ENCODE measurements at regions not wholly inside any gene's neighbourhood (a gene's known extent, or its start where the extent isn't known, plus 50 kb on each side); places are given as distances from the start of the nearest gene placed in this dataset.

DNA sequence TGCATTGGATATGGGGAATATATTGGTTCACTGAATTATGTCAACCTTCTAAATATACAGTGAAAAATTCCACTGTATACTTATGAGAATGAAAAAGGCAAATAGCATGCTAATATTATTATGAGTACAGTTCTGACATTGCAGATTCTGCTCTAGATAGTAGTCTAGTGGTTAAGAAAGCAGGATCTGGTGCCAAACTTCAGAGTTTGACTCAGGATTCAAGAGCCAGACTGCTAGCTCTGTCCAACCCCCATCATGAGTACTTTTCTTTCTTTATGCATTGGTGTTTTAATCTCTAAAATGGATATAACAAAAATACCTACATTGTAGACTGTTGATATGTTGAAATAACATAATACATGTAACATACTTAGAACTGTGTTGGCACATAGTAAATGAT, 57.3 kb upstream of the PLSCR4 start:
- peak; percentile 92 for DNase-seq

DNA sequence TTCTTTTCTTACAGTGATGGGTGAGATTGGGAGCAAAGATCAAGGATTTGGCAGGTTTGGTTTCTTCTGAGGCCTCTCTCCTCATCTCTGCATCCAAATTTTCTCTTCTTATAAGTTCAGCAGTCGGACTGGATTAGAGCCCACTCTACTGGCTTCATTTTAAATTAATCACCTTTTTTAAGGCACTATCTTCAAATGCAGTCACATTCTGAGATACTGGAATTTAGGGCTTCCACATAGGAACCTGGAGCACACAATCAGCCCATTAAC, 56.5 kb upstream of the PLSCR4 start:
- DNase-seq, result peak; percentile 10

DNA sequence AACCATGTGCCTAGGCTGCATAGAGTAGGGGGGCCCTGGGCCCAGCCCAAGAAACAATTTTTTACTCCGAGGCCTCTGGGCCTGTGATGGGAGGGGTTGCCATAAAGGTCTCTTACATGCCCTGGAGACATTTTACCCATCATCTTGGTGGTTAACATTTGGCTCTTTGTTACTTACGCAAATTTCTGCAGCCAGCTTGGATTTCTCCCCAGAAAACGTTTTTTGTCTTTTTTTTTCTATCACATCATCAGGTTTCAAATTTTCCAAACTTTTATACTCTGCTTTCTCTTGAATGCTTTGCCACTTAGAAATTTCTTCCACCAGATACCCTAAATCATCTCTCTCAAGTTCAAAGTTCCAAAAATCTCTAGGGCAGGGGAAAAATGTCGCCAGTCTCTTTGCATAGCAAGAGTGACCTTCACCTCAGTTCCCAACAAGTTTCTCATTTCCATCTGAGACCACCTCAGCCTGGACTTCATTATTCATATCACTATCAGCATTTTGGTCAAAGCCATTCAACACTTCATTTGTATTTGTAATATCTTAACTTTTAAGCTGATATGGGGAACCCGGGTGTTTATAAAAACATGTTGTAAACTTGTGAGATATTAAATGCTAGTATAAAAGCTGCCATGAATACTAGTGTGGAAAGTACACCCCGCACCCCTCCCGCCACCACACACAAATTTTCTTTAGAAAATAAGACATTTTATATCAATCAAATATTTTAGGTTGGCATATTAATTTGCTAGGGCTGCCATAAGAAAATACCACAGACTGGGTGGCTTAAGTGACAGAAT, 56.0 kb upstream of the PLSCR4 start:
- DNase-seq, result no peak

- DNase-seq, result no peak
These were observed 55.0 kb upstream of the PLSCR4 start for GRCh38 chr3:146305808-146306423.

DNA sequence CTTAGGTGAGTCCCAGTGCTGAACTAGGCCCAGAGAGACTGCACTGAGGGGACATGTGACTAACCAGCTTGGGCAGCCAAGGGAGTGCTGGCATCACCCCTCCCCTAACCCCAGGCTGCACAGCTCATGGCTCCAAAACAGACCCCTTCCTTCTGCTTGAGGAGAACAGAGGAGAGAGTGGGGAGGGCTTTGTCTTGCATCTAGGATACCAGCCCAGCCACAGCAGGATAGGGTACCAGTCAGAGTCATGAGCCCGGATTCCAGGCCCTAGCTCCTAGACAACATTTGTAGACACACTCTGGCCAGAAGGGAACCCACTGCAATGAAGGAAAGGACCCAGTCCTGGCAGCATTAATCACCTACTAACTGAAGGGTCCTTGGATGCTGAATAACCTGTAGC, 49.9 kb upstream of the PLSCR4 start:
- DNase-seq, result no peak
